CD1c-positive myeloid dendritic cell (primary cell): ENCODE measurements at regions not wholly inside any gene's neighbourhood (a gene's known extent, or its start where the extent isn't known, plus 50 kb on each side); places are given as distances from the start of the nearest gene placed in this dataset.
A peak's percentile ranks its signal among the peaks of the same experiment; 100 is the strongest.
"Not testable (repeated sequence)": the region's sequence is repeated elsewhere in the genome, so short reads cannot be mapped to it uniquely, and the experiment has no call there.

Experiments
- DNase-seq: peaks from one replicate; pipeline ENCODE4 v3.0.0-alpha.2; 2016; ENCODE audit errors: extremely low spot score

- DNase-seq, result no peak
Observed at GRCh38 chr1:204780630-204781029, 90.0 kb upstream of the NFASC start.

DNA sequence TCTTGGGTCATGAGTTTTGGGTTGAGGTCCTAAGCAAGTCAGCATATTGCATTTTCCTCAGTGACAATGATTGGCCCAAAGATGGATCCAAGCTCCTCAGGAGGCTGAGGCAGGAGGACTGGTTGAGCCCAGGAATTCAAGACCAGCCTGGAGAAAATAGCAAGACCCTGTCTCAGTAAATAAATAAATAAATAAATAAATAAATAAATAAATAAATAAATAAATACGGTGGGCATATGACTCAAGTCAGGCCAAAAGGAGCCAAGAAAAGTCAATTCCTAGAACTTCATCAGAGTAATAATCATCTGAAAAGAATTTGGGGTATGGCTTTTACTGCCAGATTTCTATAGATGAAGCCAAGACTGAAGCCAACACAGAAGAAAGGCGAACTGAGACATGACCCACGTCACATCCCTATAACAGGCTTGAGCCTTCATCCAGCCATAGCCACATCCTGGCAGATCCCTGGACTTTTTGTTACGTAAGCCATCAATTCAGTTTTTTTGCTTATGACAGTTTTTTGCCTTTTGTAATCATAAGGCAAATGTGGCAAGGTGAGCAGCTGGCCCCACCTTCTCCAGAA is 88.5 kb upstream of the NFASC start:
- DNase-seq, result no peak

GRCh38 chr1:204785023-204785422 is 85.6 kb upstream of the NFASC start:
- DNase-seq, result not testable (repeated sequence)

DNA sequence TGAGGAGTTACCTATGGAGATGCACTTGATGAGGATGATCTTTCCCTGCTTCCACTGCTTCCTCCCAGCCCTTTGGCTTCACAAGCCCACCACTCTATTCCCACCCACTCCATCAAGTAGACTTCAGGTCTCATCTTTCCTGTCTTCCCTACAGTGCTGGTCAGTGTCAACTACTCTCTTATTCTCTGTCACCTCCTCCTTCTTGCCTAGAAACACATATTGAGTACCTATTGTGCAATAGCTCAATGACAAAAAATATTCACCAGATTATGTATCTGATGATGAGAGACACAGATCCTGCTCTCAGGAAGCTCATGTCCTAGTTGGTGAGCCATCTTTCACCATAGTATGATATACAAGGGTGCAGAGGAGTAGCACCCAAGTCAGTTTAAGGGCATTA is 82.2 kb upstream of the NFASC start:
- DNase-seq, result no peak

- peak; percentile 75 for DNase-seq
Observed at GRCh38 chr1:204791453-204792353, 79.0 kb upstream of the NFASC start.

DNA sequence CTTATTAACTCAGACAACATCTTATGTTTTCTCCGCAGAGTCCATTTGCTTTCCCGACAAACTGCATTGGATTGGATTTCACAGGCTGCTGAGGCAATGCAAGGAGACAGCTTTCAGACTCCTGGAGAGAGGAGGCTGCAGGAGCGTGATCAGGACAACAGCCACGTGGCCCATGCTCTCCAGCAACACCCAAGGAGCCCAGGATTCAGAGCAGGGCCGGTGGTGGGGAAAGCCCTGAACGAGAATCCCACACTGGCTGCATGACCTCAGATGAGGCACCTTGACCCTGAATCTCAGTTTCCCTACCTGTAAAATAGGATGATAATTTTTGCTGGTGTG is 78.3 kb upstream of the NFASC start:
- no peak for DNase-seq

DNA sequence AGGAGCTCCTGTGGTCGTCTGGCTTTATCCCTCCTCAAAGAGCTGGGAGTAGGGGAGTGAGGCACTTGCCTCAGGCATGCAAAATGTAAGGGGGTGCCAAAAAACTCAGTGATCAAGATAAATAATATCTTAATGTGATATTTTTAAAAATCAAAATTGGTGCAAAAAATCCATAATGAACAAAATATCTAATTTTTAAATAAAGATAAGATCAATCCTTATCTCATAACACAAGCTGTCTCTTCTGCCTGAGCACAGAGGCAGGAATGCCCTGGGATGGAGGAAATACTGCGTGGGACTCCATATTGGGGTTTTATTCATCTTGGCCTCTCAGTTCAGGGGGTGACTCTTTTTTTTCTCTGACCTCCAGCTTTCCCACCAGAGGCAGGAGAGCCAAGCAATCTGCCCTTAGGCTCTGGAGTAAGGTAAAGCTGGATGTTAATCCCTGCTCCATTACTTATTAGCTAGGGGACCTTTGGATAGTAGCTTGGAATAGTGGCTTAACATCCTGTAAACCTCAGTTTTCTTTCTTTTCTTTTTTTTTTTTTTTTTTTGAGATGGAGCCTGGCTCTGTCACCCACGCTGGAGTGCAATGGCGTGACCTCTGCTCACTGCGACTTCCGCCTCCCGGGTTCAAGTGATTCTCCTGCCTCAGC is 77.3 kb upstream of the NFASC start:
- DNase-seq, result no peak

DNA sequence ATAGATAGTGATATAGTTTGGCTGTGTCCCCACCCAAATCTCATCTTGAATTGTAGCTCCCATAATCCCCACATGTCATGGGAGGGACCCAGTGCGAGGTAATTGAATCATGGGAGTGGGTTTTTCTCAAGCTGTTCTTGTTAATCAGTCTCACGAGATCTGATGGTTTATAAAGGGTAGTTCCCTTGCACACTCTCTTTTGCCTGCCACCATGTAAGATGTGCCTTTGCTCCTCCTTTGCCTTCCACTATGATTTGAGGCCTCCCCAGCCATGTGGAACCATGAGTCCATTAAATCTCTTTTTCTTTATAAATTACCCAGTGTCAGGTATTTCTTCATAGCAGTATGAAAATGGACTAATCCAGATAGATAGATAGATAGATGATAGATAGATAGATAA is 73.8 kb upstream of the NFASC start:
- DNase-seq, result not testable (repeated sequence)

- no peak for DNase-seq
Observed at GRCh38 chr1:204797401-204797800, 73.3 kb upstream of the NFASC start.

GRCh38 chr1:204799630-204800029 is 71.0 kb upstream of the NFASC start:
- no peak for DNase-seq

- DNase-seq, result no peak
Observed at GRCh38 chr1:204801211-204801610, 69.5 kb upstream of the NFASC start.

- no peak for DNase-seq
Observed at GRCh38 chr1:204802401-204803175, 68.1 kb upstream of the NFASC start.

DNA sequence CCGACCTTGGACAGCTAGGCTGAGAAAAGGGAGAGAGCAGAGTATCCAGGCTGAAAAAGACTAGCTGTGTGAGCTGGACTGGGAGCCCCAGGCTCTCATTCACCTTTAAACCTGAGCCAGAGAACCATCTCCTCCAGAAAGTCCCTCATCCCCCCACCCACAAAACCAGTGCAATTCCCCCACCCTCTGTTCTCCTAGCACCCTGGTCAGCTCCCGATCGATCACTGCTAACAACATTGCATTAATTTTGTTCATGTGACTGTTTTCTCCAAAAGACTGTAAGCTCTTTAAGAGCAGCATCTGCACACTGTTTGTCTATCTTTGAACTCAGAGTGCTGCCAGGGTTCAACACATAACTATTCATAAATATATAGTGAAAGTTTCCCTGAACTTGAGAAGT is 67.1 kb upstream of the NFASC start:
- DNase-seq, result no peak

DNA sequence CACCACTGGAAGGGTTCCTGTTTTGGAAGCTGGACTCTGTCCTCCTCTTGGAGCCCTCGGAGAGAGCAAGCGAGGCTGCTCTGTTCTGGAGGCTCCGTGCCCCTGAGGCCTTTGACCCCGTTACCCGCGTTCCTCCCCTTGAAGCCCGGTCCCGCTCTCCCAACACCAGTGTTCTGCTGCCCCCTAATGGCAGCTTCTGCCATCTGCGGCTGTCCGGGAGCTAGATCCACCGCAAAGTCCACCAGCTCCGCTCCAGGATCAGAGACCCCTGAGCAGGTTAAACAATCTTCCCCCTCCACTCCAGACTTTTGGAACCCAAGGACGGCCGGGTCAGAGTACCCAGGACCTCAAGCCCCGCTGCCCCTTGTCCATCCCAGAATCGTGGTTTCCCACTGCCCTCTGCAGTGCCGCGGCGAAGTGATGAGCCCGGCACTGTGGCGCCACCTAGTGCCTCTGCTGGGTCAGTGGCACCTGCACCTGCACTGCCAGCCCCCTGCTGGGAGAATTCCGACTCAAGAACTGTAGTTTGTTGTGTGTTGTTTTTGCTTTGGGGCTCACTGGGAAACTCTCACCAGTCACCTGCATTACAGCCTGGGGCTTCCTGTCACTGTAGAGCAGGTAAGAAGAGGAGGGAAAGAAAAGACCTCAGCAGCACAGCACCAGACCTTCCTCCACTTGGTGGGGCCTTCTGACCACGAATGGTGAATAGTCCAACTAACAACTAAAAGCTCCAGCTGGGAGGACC is 63.5 kb upstream of the NFASC start:
- DNase-seq, result peak; percentile 86

DNA sequence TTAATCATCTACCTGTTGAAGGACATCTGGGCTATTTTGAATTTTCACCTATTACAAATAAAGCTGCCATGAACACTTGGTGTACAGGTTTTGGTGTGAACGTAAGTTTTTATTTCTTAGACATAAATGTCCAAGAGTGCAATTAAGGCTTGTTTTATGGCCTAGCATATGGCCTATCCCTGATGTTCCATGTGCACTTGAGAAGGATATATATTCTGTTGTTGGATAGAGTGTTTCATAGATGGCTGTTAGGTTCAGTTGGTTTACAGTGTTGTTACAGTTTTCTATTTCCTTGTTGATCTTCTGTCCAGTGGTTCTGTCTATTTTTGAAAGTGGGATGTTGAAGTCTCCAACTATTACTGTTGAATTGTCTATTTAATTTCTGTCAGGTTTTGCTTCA is 61.2 kb upstream of the NFASC start:
- DNase-seq, result no peak

DNA sequence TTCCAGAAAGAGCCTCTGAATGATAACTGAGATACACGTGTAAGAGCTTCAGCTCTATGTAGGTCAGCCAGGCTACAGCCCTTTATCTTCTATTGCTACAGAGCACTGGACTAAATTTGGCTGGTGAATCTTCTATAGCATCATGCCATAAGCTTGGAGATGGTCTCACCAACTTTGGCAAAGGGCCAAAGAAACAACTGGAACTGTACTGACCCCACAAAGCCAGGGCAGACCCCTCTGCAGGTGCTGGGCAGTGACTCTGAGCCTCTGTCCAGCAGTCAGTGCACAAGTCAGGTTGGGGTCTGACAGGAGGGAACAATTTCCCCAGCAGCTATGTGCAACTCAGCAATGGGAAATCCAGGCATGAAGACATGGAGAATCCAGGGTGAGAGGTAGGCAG is 57.8 kb upstream of the NFASC start:
- no peak for DNase-seq

GRCh38 chr1:204813522-204813921 is 57.1 kb upstream of the NFASC start:
- DNase-seq, result no peak

DNA sequence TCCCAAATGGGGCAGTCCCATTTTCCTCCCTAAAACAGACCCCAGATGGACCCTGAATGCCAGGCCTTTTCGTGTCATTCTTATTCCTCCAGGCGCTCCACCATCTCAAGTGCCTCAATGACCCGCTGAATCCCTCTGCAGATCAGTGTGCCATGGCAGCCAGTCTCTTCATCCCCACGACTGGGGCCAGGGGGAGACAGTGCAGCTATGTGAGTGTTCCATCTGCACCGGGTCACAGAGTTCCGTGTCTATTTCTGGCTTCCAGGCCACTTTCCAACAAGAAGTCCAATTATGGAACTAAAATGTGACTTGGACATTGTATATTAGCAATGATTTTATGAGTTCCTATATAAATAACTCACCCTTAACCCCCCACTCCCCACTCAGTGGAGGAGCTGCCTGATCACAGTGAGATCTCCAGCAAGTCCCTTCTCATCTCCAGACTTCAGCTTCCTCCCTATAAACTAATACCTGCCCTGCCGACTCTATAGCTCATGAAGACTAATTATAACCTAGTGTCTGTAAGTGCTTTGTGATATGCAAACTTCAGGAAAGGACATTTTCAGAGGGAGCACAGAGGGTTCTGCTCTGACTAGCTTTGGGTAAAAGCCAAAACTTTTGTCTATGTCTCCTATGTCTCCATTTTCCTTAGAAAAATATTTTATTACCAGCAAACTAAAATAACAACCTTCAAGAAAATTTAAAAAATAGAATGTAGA is 56.3 kb upstream of the NFASC start:
- no peak for DNase-seq

- DNase-seq, result no peak
Observed at GRCh38 chr1:204817341-204817740, 53.3 kb upstream of the NFASC start.

GRCh38 chr1:204818998-204819397 is 51.7 kb upstream of the NFASC start:
- no peak for DNase-seq

- no peak for DNase-seq
Observed at GRCh38 chr1:204819495-204819894, 51.2 kb upstream of the NFASC start.
